Astrocyte of the spinal cord (primary cell): ENCODE measurements at regions not wholly inside any gene's neighbourhood (a gene's known extent, or its start where the extent isn't known, plus 50 kb on each side); places are given as distances from the start of the nearest gene placed in this dataset.
"Not testable (repeated sequence)": the region's sequence is repeated elsewhere in the genome, so short reads cannot be mapped to it uniquely, and the experiment has no call there.

Experiments used
- DNase-seq: peaks from one replicate; pipeline ENCODE4 v3.0.0; 2011; ENCODE audit warnings: low read depth, low spot score
- H3K4me3 ChIP-seq: 2 replicates; pipeline ENCODE4 v1.5.1; 2011; ENCODE audit warnings: low read depth, mild to moderate bottlenecking, low read length, moderate library complexity
- in situ Hi-C: cut with HindIII; loops from 2 replicates; pipeline ENCODE4 v1.10.0; 2017; ENCODE audit warnings: low sequenced_read_pairs
- TF ChIP-seq, protein P1 (sequence below): IDR thresholded peaks from 2 replicates; pipeline ENCODE4 v1.5.1; 2012; ENCODE audit warnings: low read depth, mild to moderate bottlenecking, low read length, inconsistent platforms

DNA sequence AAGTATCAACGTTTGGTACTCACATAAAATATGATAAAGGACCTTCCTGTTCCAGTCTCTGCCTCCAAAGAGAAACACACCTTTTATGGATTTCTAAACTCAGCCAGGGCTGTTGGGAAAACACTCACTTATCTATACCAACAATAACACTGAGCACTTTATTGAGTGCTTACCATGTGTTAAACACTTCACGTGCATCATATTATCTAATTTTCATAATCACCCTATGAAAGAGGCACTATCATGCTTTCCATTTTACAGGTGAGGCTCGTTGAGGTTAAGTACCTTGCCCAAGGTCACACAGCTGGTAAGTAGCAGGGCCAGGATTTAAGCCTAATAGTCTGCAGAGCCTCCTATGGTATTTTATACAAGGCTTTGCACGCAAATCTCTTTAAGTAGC lies 251.5 kb upstream of the SOX9 start:
- TF ChIP-seq, protein P1, sequence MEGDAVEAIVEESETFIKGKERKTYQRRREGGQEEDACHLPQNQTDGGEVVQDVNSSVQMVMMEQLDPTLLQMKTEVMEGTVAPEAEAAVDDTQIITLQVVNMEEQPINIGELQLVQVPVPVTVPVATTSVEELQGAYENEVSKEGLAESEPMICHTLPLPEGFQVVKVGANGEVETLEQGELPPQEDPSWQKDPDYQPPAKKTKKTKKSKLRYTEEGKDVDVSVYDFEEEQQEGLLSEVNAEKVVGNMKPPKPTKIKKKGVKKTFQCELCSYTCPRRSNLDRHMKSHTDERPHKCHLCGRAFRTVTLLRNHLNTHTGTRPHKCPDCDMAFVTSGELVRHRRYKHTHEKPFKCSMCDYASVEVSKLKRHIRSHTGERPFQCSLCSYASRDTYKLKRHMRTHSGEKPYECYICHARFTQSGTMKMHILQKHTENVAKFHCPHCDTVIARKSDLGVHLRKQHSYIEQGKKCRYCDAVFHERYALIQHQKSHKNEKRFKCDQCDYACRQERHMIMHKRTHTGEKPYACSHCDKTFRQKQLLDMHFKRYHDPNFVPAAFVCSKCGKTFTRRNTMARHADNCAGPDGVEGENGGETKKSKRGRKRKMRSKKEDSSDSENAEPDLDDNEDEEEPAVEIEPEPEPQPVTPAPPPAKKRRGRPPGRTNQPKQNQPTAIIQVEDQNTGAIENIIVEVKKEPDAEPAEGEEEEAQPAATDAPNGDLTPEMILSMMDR: no peak
- DNase-seq: no peak
- in situ Hi-C loops: no loop called here
- no peak overlapping the region for H3K4me3 ChIP-seq

DNA sequence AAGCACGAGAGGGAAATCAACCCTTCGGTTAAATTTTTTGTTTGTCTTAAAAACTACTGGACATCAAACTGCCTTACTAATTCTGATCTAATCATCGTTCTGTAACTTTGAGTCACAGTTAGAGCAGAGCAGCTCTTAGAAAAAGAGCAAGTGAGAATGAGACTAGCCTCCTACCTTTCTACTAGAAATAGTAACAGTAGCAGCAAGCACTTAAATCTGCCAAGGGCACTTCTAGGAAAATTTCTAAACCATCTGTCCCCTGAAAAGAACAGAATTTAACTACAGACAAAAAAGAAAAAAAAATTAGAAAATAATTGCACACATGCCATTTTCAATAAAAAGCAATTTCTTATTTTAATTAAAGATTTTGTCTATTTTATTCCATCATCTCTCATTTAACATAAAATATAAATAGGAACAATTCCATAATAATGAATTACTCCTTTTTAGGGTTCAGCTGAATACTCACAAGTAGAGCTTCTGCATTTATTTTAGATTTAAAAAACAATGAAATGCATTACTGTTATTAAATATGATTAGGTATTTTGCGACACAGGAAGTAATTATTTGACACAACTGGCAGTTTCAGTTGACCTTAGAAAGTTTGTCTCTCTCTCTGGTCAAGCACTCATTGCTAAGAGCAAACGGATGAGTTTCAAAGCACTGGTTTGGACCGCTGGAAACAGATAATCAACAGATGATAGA lies 250.8 kb upstream of the SOX9 start:
- no peak overlapping the region for H3K4me3 ChIP-seq
- TF ChIP-seq, protein P1: no peak
- DNase-seq: no peak
- in situ Hi-C loops: no loop called here

DNA sequence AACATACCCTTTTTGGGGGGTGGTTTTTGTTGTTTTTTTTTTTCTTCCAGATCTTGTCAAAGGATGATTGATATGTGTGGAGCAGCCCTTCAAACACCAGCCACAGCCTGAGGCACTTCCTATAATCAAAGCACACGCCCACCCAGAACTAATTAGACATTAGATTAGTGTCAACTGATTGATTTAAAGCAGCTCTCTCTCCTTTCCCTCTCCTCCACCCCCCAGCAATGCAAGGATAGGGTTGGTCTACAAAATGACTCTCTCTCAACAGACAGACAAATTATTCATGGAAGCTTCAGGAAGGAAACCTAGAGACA lies 250.3 kb upstream of the SOX9 start:
- no peak for DNase-seq
- TF ChIP-seq, protein P1: no peak
- in situ Hi-C loops: no loop called here
- no peak overlapping the region for H3K4me3 ChIP-seq

DNA sequence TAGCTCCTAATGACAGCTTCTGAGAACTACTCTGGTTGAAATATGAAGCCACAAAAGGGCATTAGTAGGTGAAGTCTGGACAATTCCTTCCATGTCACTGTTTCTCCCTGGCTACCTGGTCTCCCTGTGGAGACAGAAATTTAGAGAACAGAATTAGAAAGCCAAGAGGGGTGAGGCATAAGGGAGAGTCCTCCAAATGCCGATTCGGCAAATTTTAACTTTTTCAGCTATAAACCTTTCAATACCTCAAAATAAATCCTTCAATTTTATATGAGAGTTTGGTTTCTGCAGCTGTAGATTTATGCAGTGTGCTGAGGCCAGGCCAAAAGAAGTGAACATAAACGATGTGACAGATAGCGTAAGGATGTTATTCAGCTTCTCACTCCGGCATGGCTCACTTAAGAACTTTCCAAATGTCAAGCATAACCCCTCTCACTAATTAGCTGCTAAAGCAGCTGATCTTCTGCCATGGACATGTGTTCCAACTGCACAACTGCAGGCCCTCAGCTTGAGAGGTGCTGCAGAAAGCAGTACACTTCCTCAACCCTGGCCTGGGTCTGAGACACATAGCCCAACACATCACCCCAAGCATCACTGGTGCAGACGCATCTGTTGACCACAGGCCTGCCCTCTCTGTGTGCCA lies 247.9 kb upstream of the SOX9 start:
- TF ChIP-seq, protein P1: no peak
- H3K4me3 ChIP-seq: no peak overlapping the region
- in situ Hi-C loops: no loop called here
- DNase-seq: no peak

DNA sequence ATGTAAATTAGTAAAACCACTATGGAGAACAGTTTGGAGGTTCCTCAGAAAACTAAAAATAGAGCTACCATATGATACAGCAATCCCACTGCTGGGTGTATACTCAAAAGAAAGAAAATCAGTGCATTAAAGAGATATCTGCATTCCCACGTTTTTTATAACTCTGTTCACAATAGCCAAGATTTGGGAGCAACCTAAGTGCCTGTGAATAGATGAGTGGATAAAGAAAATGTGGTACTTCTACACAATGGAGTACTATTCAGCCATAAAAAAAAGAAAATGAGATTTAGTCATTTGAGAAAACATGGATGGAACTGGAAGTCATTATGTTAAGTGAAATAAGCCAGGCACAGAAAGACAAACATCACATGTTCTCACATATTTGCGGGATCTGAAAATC lies 246.0 kb upstream of the SOX9 start:
- in situ Hi-C loops, H3K4me3 ChIP-seq, DNase-seq: not testable (repeated sequence)

DNA sequence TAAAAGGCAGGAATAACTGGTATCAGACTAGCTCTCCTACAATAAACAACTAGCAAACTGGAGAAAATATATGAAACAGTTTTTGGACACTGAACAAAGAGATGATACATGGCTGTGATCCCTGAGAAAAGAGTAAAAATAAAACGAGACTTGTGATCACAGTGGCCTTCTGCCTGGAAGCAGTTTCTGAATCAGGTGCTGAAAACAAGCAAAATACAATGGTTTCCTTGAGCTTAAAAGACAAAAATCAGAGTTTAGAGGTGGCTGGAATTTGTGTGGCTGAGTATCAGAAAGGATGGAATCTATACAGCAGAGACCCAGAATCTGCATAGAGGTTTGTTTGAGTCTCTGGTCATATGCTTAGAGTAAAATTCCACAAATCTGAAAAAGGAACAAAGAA lies 242.5 kb upstream of the SOX9 start:
- in situ Hi-C loops: no loop called here
- H3K4me3 ChIP-seq: no peak overlapping the region
- DNase-seq: no peak
- TF ChIP-seq, protein P1: no peak

DNA sequence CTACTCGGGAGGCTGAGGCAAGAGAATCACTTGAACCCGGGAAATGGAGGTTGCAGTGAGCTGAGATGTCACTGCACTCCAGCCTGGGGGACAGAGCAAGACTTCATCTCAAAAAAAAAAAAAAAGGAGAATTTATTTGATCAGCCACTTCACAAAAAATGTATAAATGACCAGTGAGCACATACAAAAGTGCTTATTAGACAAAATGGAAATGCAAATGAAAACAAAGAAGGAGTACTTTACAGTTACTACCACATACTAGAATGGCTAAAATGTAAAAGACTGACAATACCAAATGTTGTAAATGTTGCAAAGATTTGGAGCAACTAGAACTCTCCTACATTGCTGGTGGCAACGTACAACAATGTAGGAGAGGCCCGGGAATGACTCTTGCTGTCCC lies 241.8 kb upstream of the SOX9 start:
- TF ChIP-seq, protein P1: no peak
- DNase-seq: no peak
- no peak overlapping the region for H3K4me3 ChIP-seq
- in situ Hi-C loops: no loop called here
